OCI-LY1 (cell line): ENCODE measurements at regions not wholly inside any gene's neighbourhood (a gene's known extent, or its start where the extent isn't known, plus 50 kb on each side); places are given as distances from the start of the nearest gene placed in this dataset.
"Not testable (repeated sequence)": the region's sequence is repeated elsewhere in the genome, so short reads cannot be mapped to it uniquely, and the experiment has no call there.

Experiments used
- EZH2 ChIP-seq: fragments of 200-600 bp; sonication (generic), shearing (Covaris generic); IDR thresholded peaks from 2 replicates; pipeline ENCODE4 v1.8.0; 2017; ENCODE audit warnings: borderline replicate concordance, mixed run types, mild to moderate bottlenecking, antibody characterized with exemption, low read length, moderate library complexity, mixed read lengths
- TF ChIP-seq, protein P1 (sequence below): fragments of 200-600 bp; sonication (generic), shearing (Covaris generic); IDR thresholded peaks from 2 replicates; pipeline ENCODE4 v1.5.1; 2017; ENCODE audit warnings: mild to moderate bottlenecking, antibody characterized with exemption, low read length, moderate library complexity, mixed read lengths

DNA sequence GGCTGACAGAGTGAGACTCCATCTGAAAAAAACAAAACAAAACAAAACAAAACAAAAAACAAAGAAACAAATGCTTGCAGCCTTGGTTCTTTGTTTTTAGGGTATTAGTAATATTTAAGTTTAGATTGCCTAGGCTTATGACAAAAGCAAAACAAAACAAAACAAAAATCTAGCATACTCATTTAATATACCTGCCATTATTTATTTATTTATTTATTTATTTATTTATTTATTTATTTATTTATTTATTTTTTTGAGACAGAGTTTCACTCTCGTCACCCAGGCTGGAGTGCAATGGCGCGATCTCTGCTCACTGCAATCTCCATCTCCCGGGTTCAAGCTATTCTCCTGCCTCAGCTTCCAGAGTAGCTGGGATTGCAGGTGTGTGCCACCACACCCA, 179.7 kb upstream of the COL3A1 start:
- TF ChIP-seq, protein P1, sequence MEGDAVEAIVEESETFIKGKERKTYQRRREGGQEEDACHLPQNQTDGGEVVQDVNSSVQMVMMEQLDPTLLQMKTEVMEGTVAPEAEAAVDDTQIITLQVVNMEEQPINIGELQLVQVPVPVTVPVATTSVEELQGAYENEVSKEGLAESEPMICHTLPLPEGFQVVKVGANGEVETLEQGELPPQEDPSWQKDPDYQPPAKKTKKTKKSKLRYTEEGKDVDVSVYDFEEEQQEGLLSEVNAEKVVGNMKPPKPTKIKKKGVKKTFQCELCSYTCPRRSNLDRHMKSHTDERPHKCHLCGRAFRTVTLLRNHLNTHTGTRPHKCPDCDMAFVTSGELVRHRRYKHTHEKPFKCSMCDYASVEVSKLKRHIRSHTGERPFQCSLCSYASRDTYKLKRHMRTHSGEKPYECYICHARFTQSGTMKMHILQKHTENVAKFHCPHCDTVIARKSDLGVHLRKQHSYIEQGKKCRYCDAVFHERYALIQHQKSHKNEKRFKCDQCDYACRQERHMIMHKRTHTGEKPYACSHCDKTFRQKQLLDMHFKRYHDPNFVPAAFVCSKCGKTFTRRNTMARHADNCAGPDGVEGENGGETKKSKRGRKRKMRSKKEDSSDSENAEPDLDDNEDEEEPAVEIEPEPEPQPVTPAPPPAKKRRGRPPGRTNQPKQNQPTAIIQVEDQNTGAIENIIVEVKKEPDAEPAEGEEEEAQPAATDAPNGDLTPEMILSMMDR = not testable (repeated sequence)
- not testable (repeated sequence) for TF ChIP-seq EZH2
